ENCODE measurements at regions not wholly inside any gene's neighbourhood (a gene's known extent, or its start where the extent isn't known, plus 50 kb on each side); places are given as distances from the start of the nearest gene placed in this dataset.

GRCh38 chr3:76965122-76965725 lies 74.7 kb upstream of the ROBO2 start:
- Histone ChIP-seq H3K27me3 (no peaks in the 10 kb centered on the region), H3K4me3 (no peak overlapping the region), H3K4me1 (no peaks in the 10 kb centered on the region), H3K27ac (no peak overlapping the region), H3K36me3 (no peaks in the 10 kb centered on the region), H3K9me3 (no peaks in the 10 kb centered on the region)
- no peak for DNase-seq (ENCODE audit: low spot score in 2 of 2)
- intact Hi-C loops (cut with DNase I; ENCODE audit: low total_unique reads): no loop called here
- TF ChIP-seq POLR2A (IDR thresholded peaks at IDR 0.05) (no peak), CTCF (IDR thresholded peaks at IDR 0.05) (no peak), POLR2AphosphoS5 (IDR thresholded peaks at IDR 0.05) (no peak)

- no peak for DNase-seq (ENCODE audit: low spot score in 2 of 2)
- no peak overlapping the region for H3K4me3 ChIP-seq
- H3K9me3 ChIP-seq: no peaks in the 10 kb centered on the region
- no peak overlapping the region for H3K27ac ChIP-seq
- no peak for TF ChIP-seq POLR2A (IDR thresholded peaks at IDR 0.05)
- TF ChIP-seq POLR2AphosphoS5 (IDR thresholded peaks at IDR 0.05): no peak
- TF ChIP-seq CTCF (IDR thresholded peaks at IDR 0.05): no peak
- no peaks in the 10 kb centered on the region for H3K27me3 ChIP-seq
- no peaks in the 10 kb centered on the region for H3K36me3 ChIP-seq
- intact Hi-C loops (cut with DNase I; ENCODE audit: low total_unique reads): no loop called here
- H3K4me1 ChIP-seq: no peaks in the 10 kb centered on the region
Observed at GRCh38 chr3:76969471-76969870, 70.4 kb upstream of the ROBO2 start.

GRCh38 chr3:76969996-76970615 lies 69.8 kb upstream of the ROBO2 start:
- Histone ChIP-seq H3K4me3 (no peak overlapping the region), H3K27ac (no peak overlapping the region), H3K9me3 (no peaks in the 10 kb centered on the region), H3K36me3 (no peaks in the 10 kb centered on the region), H3K4me1 (no peaks in the 10 kb centered on the region), H3K27me3 (no peaks in the 10 kb centered on the region)
- intact Hi-C loops (cut with DNase I; ENCODE audit: low total_unique reads): no loop called here
- TF ChIP-seq POLR2AphosphoS5 (IDR thresholded peaks at IDR 0.05) (no peak), POLR2A (IDR thresholded peaks at IDR 0.05) (no peak), CTCF (IDR thresholded peaks at IDR 0.05) (no peak)
- DNase-seq (ENCODE audit: low spot score in 2 of 2): no peak

GRCh38 chr3:76972624-76973296 lies 67.1 kb upstream of the ROBO2 start:
- no peak overlapping the region for H3K4me3 ChIP-seq
- no peak overlapping the region for H3K27ac ChIP-seq
- no peaks in the 10 kb centered on the region for H3K9me3 ChIP-seq
- TF ChIP-seq POLR2A (IDR thresholded peaks at IDR 0.05) (no peak), POLR2AphosphoS5 (IDR thresholded peaks at IDR 0.05) (no peak), CTCF (IDR thresholded peaks at IDR 0.05) (no peak)
- no peak for DNase-seq (ENCODE audit: low spot score in 2 of 2)
- intact Hi-C loops (cut with DNase I; ENCODE audit: low total_unique reads): no loop called here
- no peaks in the 10 kb centered on the region for H3K36me3 ChIP-seq
- H3K27me3 ChIP-seq: no peaks in the 10 kb centered on the region
- no peaks in the 10 kb centered on the region for H3K4me1 ChIP-seq

GRCh38 chr3:76976996-76977395 lies 62.9 kb upstream of the ROBO2 start:
- Histone ChIP-seq H3K4me3 (no peak overlapping the region), H3K9me3 (no peaks in the 10 kb centered on the region), H3K4me1 (no peaks in the 10 kb centered on the region), H3K27me3 (no peaks in the 10 kb centered on the region), H3K27ac (no peak overlapping the region), H3K36me3 (no peaks in the 10 kb centered on the region)
- intact Hi-C loops (cut with DNase I; ENCODE audit: low total_unique reads): no loop called here
- TF ChIP-seq POLR2AphosphoS5 (IDR thresholded peaks at IDR 0.05): no peak
- TF ChIP-seq POLR2A (IDR thresholded peaks at IDR 0.05): no peak
- TF ChIP-seq CTCF (IDR thresholded peaks at IDR 0.05): no peak
- DNase-seq (ENCODE audit: low spot score in 2 of 2): no peak

Data from breast epithelium (tissue), 4 donors.